GM12891 (cell line): ENCODE measurements at regions not wholly inside any gene's neighbourhood (a gene's known extent, or its start where the extent isn't known, plus 50 kb on each side); places are given as distances from the start of the nearest gene placed in this dataset.

Experiments
- DNase-seq: peaks from one replicate; pipeline ENCODE4 v3.0.0; 2011; ENCODE audit warnings: low spot score; ENCODE audit not compliant: insufficient read length
- FAIRE-seq: peaks from 2 replicates; lab custom pipeline; 2011; peaks lifted over from hg19 to GRCh38; lab: Jason Lieb, UNC
- PAX5 ChIP-seq: IDR thresholded peaks from 2 replicates; pipeline ENCODE4 v1.6.1; 2011; ENCODE audit warnings: low read length, moderate library complexity, mild to moderate bottlenecking; ENCODE audit not compliant: insufficient read depth, severe bottlenecking
- POLR2A ChIP-seq: IDR thresholded peaks from 2 replicates; pipeline ENCODE4 v1.6.1; 2011; ENCODE audit warnings: low read depth, low read length, control low read depth
- POLR2AphosphoS5 ChIP-seq: IDR thresholded peaks from 2 replicates; pipeline ENCODE4 v1.6.1; 2011; ENCODE audit warnings: low read depth, low read length, control low read depth
- POU2F2 ChIP-seq: IDR thresholded peaks from 2 replicates; pipeline ENCODE4 v1.6.1; 2011; ENCODE audit warnings: low read depth, mild to moderate bottlenecking, control low read depth, low read length, moderate library complexity
- SPI1 ChIP-seq: IDR thresholded peaks from 2 replicates; pipeline ENCODE4 v1.6.1; 2011; ENCODE audit warnings: low read depth, low read length, control low read depth
- TAF1 ChIP-seq: IDR thresholded peaks from 2 replicates; pipeline ENCODE4 v1.6.1; 2011; ENCODE audit warnings: low read depth, low read length, control low read depth

GRCh38 chr13:73212482-73212881, 153.7 kb downstream of the KLF5 start:
- DNase-seq, result no peak
- TF ChIP-seq POLR2A (no peak), SPI1 (no peak), TAF1 (no peak), PAX5 (no peak), POU2F2 (no peak), POLR2AphosphoS5 (no peak)
- no peak for FAIRE-seq

GRCh38 chr13:73210218-73210883, 151.5 kb downstream of the KLF5 start:
- DNase-seq (no peak), FAIRE-seq (no peak)
- TF ChIP-seq TAF1 (no peak), POLR2A (no peak), POU2F2 (no peak), PAX5 (no peak), POLR2AphosphoS5 (no peak), SPI1 (no peak)

GRCh38 chr13:73204952-73205351, 146.1 kb downstream of the KLF5 start:
- no peak for FAIRE-seq
- no peak for TF ChIP-seq POU2F2
- TF ChIP-seq SPI1, result no peak
- TF ChIP-seq POLR2A, result no peak
- TF ChIP-seq POLR2AphosphoS5, result no peak
- TF ChIP-seq TAF1, result no peak
- DNase-seq, result no peak

- TF ChIP-seq POLR2A, result no peak
- TF ChIP-seq SPI1, result no peak
- TF ChIP-seq POU2F2, result no peak
- TF ChIP-seq POLR2AphosphoS5, result no peak
- no peak for TF ChIP-seq PAX5
- TF ChIP-seq TAF1, result no peak
- no peak for FAIRE-seq
- DNase-seq, result no peak
Measured at GRCh38 chr13:73201626-73202025, 142.8 kb downstream of the KLF5 start.

GRCh38 chr13:73198991-73199411, 140.2 kb downstream of the KLF5 start:
- no peak for FAIRE-seq

GRCh38 chr13:73195091-73195490, 136.3 kb downstream of the KLF5 start:
- FAIRE-seq, result no peak
- TF ChIP-seq PAX5, result no peak
- TF ChIP-seq POLR2A, result no peak
- TF ChIP-seq POLR2AphosphoS5, result no peak
- no peak for DNase-seq

More at GRCh38 chr13:73198991-73199411, 140.2 kb downstream of the KLF5 start:
- no peak for DNase-seq
- TF ChIP-seq TAF1 (no peak), PAX5 (no peak), SPI1 (no peak), POLR2A (no peak), POLR2AphosphoS5 (no peak), POU2F2 (no peak)

GRCh38 chr13:73194310-73194709, 135.5 kb downstream of the KLF5 start:
- DNase-seq (no peak), FAIRE-seq (no peak)

GRCh38 chr13:73193554-73193953, 134.7 kb downstream of the KLF5 start:
- FAIRE-seq, result no peak
- TF ChIP-seq POLR2AphosphoS5 (no peak), TAF1 (no peak)
- no peak for DNase-seq

More at GRCh38 chr13:73194310-73194709, 135.5 kb downstream of the KLF5 start:
- TF ChIP-seq SPI1, result no peak
- no peak for TF ChIP-seq TAF1
- no peak for TF ChIP-seq POLR2A
- TF ChIP-seq POLR2AphosphoS5, result no peak
- TF ChIP-seq PAX5, result no peak
- no peak for TF ChIP-seq POU2F2

- DNase-seq (no peak), FAIRE-seq (no peak)
- TF ChIP-seq POU2F2, result no peak
- TF ChIP-seq POLR2A, result no peak
Measured at GRCh38 chr13:73190477-73190876, 131.7 kb downstream of the KLF5 start.

GRCh38 chr13:73189776-73190175, 131.0 kb downstream of the KLF5 start:
- FAIRE-seq, result no peak
- no peak for TF ChIP-seq POLR2A
- TF ChIP-seq POU2F2, result no peak
- TF ChIP-seq SPI1, result no peak
- TF ChIP-seq PAX5, result no peak
- TF ChIP-seq POLR2AphosphoS5, result no peak
- TF ChIP-seq TAF1, result no peak
- DNase-seq, result no peak

- TF ChIP-seq TAF1, result no peak
- TF ChIP-seq POU2F2, result no peak
- no peak for TF ChIP-seq POLR2AphosphoS5
- TF ChIP-seq POLR2A, result no peak
- TF ChIP-seq PAX5, result no peak
- TF ChIP-seq SPI1, result no peak
- no peak for FAIRE-seq
- no peak for DNase-seq
Measured at GRCh38 chr13:73189362-73189761, 130.6 kb downstream of the KLF5 start.
